PC-3 (cell line): ENCODE measurements at regions not wholly inside any gene's neighbourhood (a gene's known extent, or its start where the extent isn't known, plus 50 kb on each side); places are given as distances from the start of the nearest gene placed in this dataset.

ENCODE experiments used
- CTCF ChIP-seq: fragments of 300-600 bp; sonication (generic); conservative IDR thresholded peaks from 2 replicates; pipeline ENCODE4 v1.5.1; 2017; ENCODE audit warnings: antibody characterized with exemption, low read depth, mild to moderate bottlenecking, low read length
- EZH2 ChIP-seq: fragments of 300-600 bp; sonication (generic); IDR thresholded peaks from one replicate; pipeline ENCODE4 v1.6.1; 2017; ENCODE audit warnings: antibody characterized with exemption, mild to moderate bottlenecking, low read length; ENCODE audit not compliant: unreplicated experiment

DNA sequence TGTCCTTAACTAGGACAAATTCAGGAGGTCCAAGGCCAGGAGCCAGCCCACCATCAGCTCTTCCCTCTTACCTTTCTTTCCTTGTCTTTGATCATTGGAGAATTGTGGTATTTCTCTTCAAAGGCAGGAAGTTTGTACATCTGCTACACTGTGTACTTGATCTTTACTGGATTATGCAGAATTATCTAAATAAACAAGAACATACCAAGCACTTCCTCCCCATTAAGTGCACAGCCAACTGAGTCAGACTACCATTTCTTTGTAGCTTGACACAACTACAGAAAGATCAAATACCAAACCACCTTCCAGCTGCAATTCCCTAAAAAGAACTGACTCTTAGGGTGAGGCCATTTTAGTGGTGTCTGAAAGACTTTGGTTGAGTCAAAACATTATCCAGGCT lies 195.1 kb downstream of the HDGFL1 start:
- TF ChIP-seq CTCF (no peak), EZH2 (no peak)
